ENCODE measurements at regions not wholly inside any gene's neighbourhood (a gene's known extent, or its start where the extent isn't known, plus 50 kb on each side); places are given as distances from the start of the nearest gene placed in this dataset.
A peak's percentile ranks its signal among the peaks of the same experiment; 100 is the strongest.

- Histone ChIP-seq H3K27ac (no peak overlapping the region), H3K4me2 (no peak overlapping the region), H3K27me3 (ENCODE audit: insufficient read depth, low read depth) (no peaks in the 10 kb centered on the region), H3K36me3 (ENCODE audit: low read depth) (no peaks in the 10 kb centered on the region), H3F3A (ENCODE audit: insufficient read depth, low read depth) (no peaks in the 10 kb centered on the region), H3K9me3 (ENCODE audit: insufficient read depth, low read depth) (no peaks in the 10 kb centered on the region), H3K9me2 (ENCODE audit: insufficient read depth) (no peaks in the 10 kb centered on the region), H3K4me3 (no peak overlapping the region), H2AFZ (no peak overlapping the region), H3K4me1 (replicated peaks; ENCODE audit: insufficient read depth) (peaks cover 9% of the 10 kb centered on the region), H4K20me1 (ENCODE audit: insufficient read depth) (no peaks in the 10 kb centered on the region), H3K79me2 (ENCODE audit: low read depth) (no peaks in the 10 kb centered on the region)
- intact Hi-C loops (cut with micrococcal nuclease; ENCODE audit: unreplicated experiment), result loop anchor here (10.0 kb wide), 1 partner anchor 628 kb away; no protein-coding TSS in a partner anchor
- ChIA-PET POLR2A (ENCODE audit: unreplicated experiment) (interaction anchor here (0.7 kb wide), 1 partner anchor 202 kb away, joined by 5 read pairs; no protein-coding TSS in a partner anchor), CTCF (no interaction called here)
- TF ChIP-seq EZH2 (IDR thresholded peaks at IDR 0.05; ENCODE audit: low read depth) (no peak), CTCF (conservative IDR thresholded peaks at IDR 0.05) (no peak)
- no TSS peak for BruUV-seq (replicated peaks)
- DNase-seq, result no peak
Observed at GRCh38 chr4:157996061-157997028, 176.5 kb downstream of the GASK1B start.

- Histone ChIP-seq H3K9me2 (ENCODE audit: insufficient read depth) (no peaks in the 10 kb centered on the region), H4K20me1 (ENCODE audit: insufficient read depth) (no peaks in the 10 kb centered on the region), H3K27ac (peak overlapping the region; percentile 27; the same call in 1 of the 2 replicates), H3K9me3 (ENCODE audit: insufficient read depth, low read depth) (no peaks in the 10 kb centered on the region), H3K4me2 (peak overlapping the region; percentile 38; the same call in 1 of the 2 replicates), H3K4me1 (replicated peaks; ENCODE audit: insufficient read depth) (peaks cover 9% of the 10 kb centered on the region), H3K79me2 (ENCODE audit: low read depth) (no peaks in the 10 kb centered on the region), H2AFZ (no peak overlapping the region), H3F3A (ENCODE audit: insufficient read depth, low read depth) (no peaks in the 10 kb centered on the region), H3K27me3 (ENCODE audit: insufficient read depth, low read depth) (no peaks in the 10 kb centered on the region), H3K36me3 (ENCODE audit: low read depth) (no peaks in the 10 kb centered on the region), H3K4me3 (no peak overlapping the region)
- BruUV-seq (replicated peaks), result no TSS peak
- no peak for TF ChIP-seq EZH2 (IDR thresholded peaks at IDR 0.05; ENCODE audit: low read depth)
- CTCF ChIA-PET, result interaction anchor here (0.6 to 0.7 kb wide), 3 partner anchors 12 to 177 kb away, joined by 3 to 6 read pairs (median 3); no protein-coding TSS in a partner anchor
- intact Hi-C loops (cut with micrococcal nuclease; ENCODE audit: unreplicated experiment), result loop anchor here (10.0 kb wide), 1 partner anchor 630 kb away; no protein-coding TSS in a partner anchor
- peak in 1 of 2 experiments; percentile 61 for DNase-seq
- POLR2A ChIA-PET (ENCODE audit: unreplicated experiment), result no interaction called here
Observed at GRCh38 chr4:157994863-157995262, 178.0 kb downstream of the GASK1B start.

- Histone ChIP-seq H3K79me2 (ENCODE audit: low read depth) (no peaks in the 10 kb centered on the region), H3K9me2 (ENCODE audit: insufficient read depth) (no peaks in the 10 kb centered on the region), H3K9me3 (ENCODE audit: insufficient read depth, low read depth) (no peaks in the 10 kb centered on the region), H2AFZ (no peak overlapping the region), H3K27ac (no peak overlapping the region), H3K36me3 (ENCODE audit: low read depth) (no peaks in the 10 kb centered on the region), H3F3A (ENCODE audit: insufficient read depth, low read depth) (no peaks in the 10 kb centered on the region), H3K4me3 (no peak overlapping the region), H4K20me1 (ENCODE audit: insufficient read depth) (no peaks in the 10 kb centered on the region), H3K4me1 (replicated peaks; ENCODE audit: insufficient read depth) (peaks cover 9% of the 10 kb centered on the region), H3K4me2 (no peak overlapping the region), H3K27me3 (ENCODE audit: insufficient read depth, low read depth) (no peaks in the 10 kb centered on the region)
- intact Hi-C loops (cut with micrococcal nuclease; ENCODE audit: unreplicated experiment), result loop anchor here (1.0 to 10.0 kb wide), 5 partner anchors 28 to 632 kb away; no protein-coding TSS in a partner anchor
- ChIA-PET POLR2A (ENCODE audit: unreplicated experiment) (no interaction called here), CTCF (no interaction called here)
- no TSS peak for BruUV-seq (replicated peaks)
- DNase-seq, result no peak
- TF ChIP-seq EZH2 (IDR thresholded peaks at IDR 0.05; ENCODE audit: low read depth), result no peak
- no peak for TF ChIP-seq CTCF (conservative IDR thresholded peaks at IDR 0.05)
Observed at GRCh38 chr4:157992948-157993839, 179.6 kb downstream of the GASK1B start.

Measured in PC-9 (cell line).